HCT116 (cell line): ENCODE measurements at regions not wholly inside any gene's neighbourhood (a gene's known extent, or its start where the extent isn't known, plus 50 kb on each side); places are given as distances from the start of the nearest gene placed in this dataset.

Experiments used
- ATAC-seq: fragments of 200-7000 bp; cut with Tn5 transposase; 2 replicates; pipeline ENCODE4 v1.9.1; 2020; ENCODE audit warnings: mild to moderate bottlenecking, moderate library complexity
- BruUV-seq: library from RNA; stranded (reverse); fragments of 400-500 nt; replicated peaks from 2 replicates; lab custom pipeline; 2021; lab: Mats Ljungman, UMichigan
- CTCF ChIA-PET: fragments of 300-600 bp; sonication (Branson Sonifier 250); formaldehyde crosslinking; loops from one replicate; lab custom pipeline; 2021; ENCODE audit warnings: antibody characterized with exemption; lab: Charles Lee
- POLR2A ChIA-PET: fragments of 300-600, 350-600 bp; sonication (Branson Sonifier 250); formaldehyde crosslinking; loops from one replicate; lab custom pipeline; 2021; ENCODE audit warnings: antibody characterized with exemption; lab: Charles Lee
- RAD21 ChIA-PET, 2 experiments: fragments of 300-600 bp; sonication (Branson Sonifier 250); formaldehyde crosslinking; loops; one replicate each; lab custom pipeline; 2023; ENCODE audit warnings: low total read pairs in 2 of 2; ENCODE audit not compliant: uncharacterized antibody in 2 of 2, unreplicated experiment in 2 of 2, low non-redundant PET in 1 of 2; lab: Charles Lee
- DNase-seq: peaks from one replicate; pipeline ENCODE4 v3.0.0-alpha.2; 2010; ENCODE audit warnings: low read depth, low spot score
- H2AFZ ChIP-seq: fragments of 200-600 bp; shearing (Covaris generic), sonication (generic); 2 replicates; pipeline ENCODE4 v1.6.1; 2017; ENCODE audit warnings: low read depth, mixed run types, mixed read lengths, antibody characterized with exemption, low read length; ENCODE audit not compliant: poor library complexity, severe bottlenecking
- H3K27ac ChIP-seq: 2 replicates; pipeline ENCODE4 v1.5.1; 2012; ENCODE audit warnings: low read depth, low read length
- H3K27me3 ChIP-seq: fragments of 200-600 bp; sonication (generic); 2 replicates; pipeline ENCODE4 v1.6.1; 2016; ENCODE audit warnings: mixed run types, low read length, mixed read lengths; ENCODE audit not compliant: insufficient read depth
- H3K36me3 ChIP-seq, 2 experiments: fragments of 200-500 bp in 1 of 2; fragments of 200-600 bp in 1 of 2; sonication (Bioruptor generic) in 1 of 2; sonication (generic) in 1 of 2; 2 replicates each; pipeline versions ENCODE4 v1.5.1 to v1.6.1; 2014 to 2016; ENCODE audit warnings: low read length in 2 of 2, inconsistent platforms in 1 of 2, mixed read lengths in 1 of 2, mixed run types in 1 of 2; ENCODE audit not compliant: insufficient read depth in 2 of 2, control insufficient read depth in 1 of 2
- H3K4me1 ChIP-seq, 2 experiments: fragments of 200-600 bp in 1 of 2; sonication (generic) in 1 of 2; 2 replicates each; pipeline versions ENCODE4 v1.5.1 to v1.6.1; 2012 to 2017; ENCODE audit warnings: low read length in 2 of 2, inconsistent platforms in 1 of 2, mild to moderate bottlenecking in 1 of 2, mixed read lengths in 1 of 2, mixed run types in 1 of 2, moderate library complexity in 1 of 2; ENCODE audit not compliant: insufficient read depth in 2 of 2, control insufficient read depth in 1 of 2
- H3K4me2 ChIP-seq: fragments of 200-600 bp; sonication (generic); 2 replicates; pipeline ENCODE4 v1.6.1; 2017; ENCODE audit warnings: mixed run types, low read length, mixed read lengths
- H3K4me3 ChIP-seq, 2 experiments: fragments of 200-600 bp in 1 of 2; sonication (generic) in 1 of 2; replicated peaks in 1 of 2; 2 replicates each; pipeline ENCODE4 v1.5.1; 2011 to 2016; ENCODE audit warnings: low read length in 2 of 2, control low read depth in 1 of 2, low read depth in 1 of 2, mild to moderate bottlenecking in 1 of 2, mixed read lengths in 1 of 2, mixed run types in 1 of 2
- H3K79me2 ChIP-seq: fragments of 200-600 bp; sonication (generic); 2 replicates; pipeline ENCODE4 v1.6.1; 2017; ENCODE audit warnings: mild to moderate bottlenecking, mixed run types, low read length, moderate library complexity, mixed read lengths; ENCODE audit not compliant: insufficient read depth
- H3K9ac ChIP-seq: fragments of 200-600 bp; sonication (generic); 2 replicates; pipeline ENCODE4 v1.6.1; 2016; ENCODE audit warnings: low read length, mixed read lengths
- H3K9me2 ChIP-seq: fragments of 200-600 bp; sonication (generic), shearing (Covaris generic); 2 replicates; pipeline ENCODE4 v1.6.1; 2017; ENCODE audit warnings: mixed run types, mild to moderate bottlenecking, moderate library complexity; ENCODE audit not compliant: insufficient read depth
- H3K9me3 ChIP-seq, 2 experiments: fragments of 200-500 bp in 1 of 2; fragments of 200-600 bp in 1 of 2; sonication (Bioruptor generic) in 1 of 2; sonication (generic) in 1 of 2; 2 replicates each; pipeline ENCODE4 v1.6.1; 2014 to 2017; ENCODE audit warnings: low read length in 2 of 2, mixed read lengths in 2 of 2, inconsistent platforms in 1 of 2, low read depth in 1 of 2, mild to moderate bottlenecking in 1 of 2, mixed run types in 1 of 2, moderate library complexity in 1 of 2; ENCODE audit not compliant: control insufficient read depth in 1 of 2, insufficient read depth in 1 of 2
- H4K20me1 ChIP-seq: fragments of 200-600 bp; sonication (generic), shearing (Covaris generic); 2 replicates; pipeline ENCODE4 v1.6.1; 2017; ENCODE audit warnings: mixed run types, mild to moderate bottlenecking, moderate library complexity; ENCODE audit not compliant: insufficient read depth
- CEBPB ChIP-seq: IDR thresholded peaks from 2 replicates; pipeline ENCODE4 v1.6.1; 2012; ENCODE audit warnings: low read depth
- EGR1 ChIP-seq: IDR thresholded peaks from 2 replicates; pipeline ENCODE4 v1.6.1; 2012; ENCODE audit warnings: low read depth
- EZH2phosphoT487 ChIP-seq: fragments of 200-600 bp; IDR thresholded peaks from 2 replicates; pipeline ENCODE4 v1.6.1; 2018; ENCODE audit warnings: antibody characterized with exemption, borderline replicate concordance
- FOSL1 ChIP-seq: IDR thresholded peaks from 2 replicates; pipeline ENCODE4 v1.6.1; 2012; ENCODE audit warnings: low read depth
- JUND ChIP-seq: IDR thresholded peaks from 2 replicates; pipeline ENCODE4 v1.6.1; 2012
- POLR2A ChIP-seq: IDR thresholded peaks from 2 replicates; pipeline ENCODE4 v1.7.0; 2011; ENCODE audit warnings: borderline replicate concordance; ENCODE audit not compliant: insufficient read depth, insufficient read length; ENCODE audit errors: extremely low read depth
- RAD21 ChIP-seq: IDR thresholded peaks from 2 replicates; pipeline ENCODE4 v1.6.1; 2012; ENCODE audit warnings: low read depth, mild to moderate bottlenecking
- TCF7L2 ChIP-seq: IDR thresholded peaks from 2 replicates; pipeline ENCODE4 v1.7.0; 2011; ENCODE audit warnings: borderline replicate concordance, inconsistent platforms; ENCODE audit not compliant: insufficient read depth, insufficient read length; ENCODE audit errors: extremely low read depth
- YY1 ChIP-seq: IDR thresholded peaks from 2 replicates; pipeline ENCODE4 v1.6.1; 2011; ENCODE audit warnings: low read length, low read depth, moderate library complexity, mild to moderate bottlenecking; ENCODE audit not compliant: insufficient replicate concordance; ENCODE audit errors: extremely low read depth
- ZBTB33 ChIP-seq: IDR thresholded peaks from 2 replicates; pipeline ENCODE4 v1.6.1; 2011; ENCODE audit warnings: mild to moderate bottlenecking, low read length, moderate library complexity; ENCODE audit not compliant: insufficient replicate concordance; ENCODE audit errors: extremely low read depth
- ZFX ChIP-seq: fragments of 450-650 bp; IDR thresholded peaks from 2 replicates; pipeline ENCODE4 v1.6.1; 2017
- intact Hi-C: fragments of 100-400 bp; cut with micrococcal nuclease; formaldehyde crosslinking; loops from 2 replicates; pipeline ENCODE4 v1.10.0; 2022

GRCh38 chr20:22386306-22386623 is 198.1 kb downstream of the FOXA2 start:
- Histone ChIP-seq H4K20me1 (no peaks in the 10 kb centered on the region), H3K4me3 (no peak overlapping the region), H3K9ac (no peak overlapping the region), H3K36me3 (no peaks in the 10 kb centered on the region), H3K4me1 (peaks cover 21 to 38% of the 10 kb centered on the region in 2 experiments), H3K9me3 (no peaks in the 10 kb centered on the region), H3K4me2 (no peak overlapping the region), H3K27ac (no peak overlapping the region), H2AFZ (no peak overlapping the region), H3K79me2 (no peaks in the 10 kb centered on the region), H3K27me3 (no peaks in the 10 kb centered on the region), H3K9me2 (no peaks in the 10 kb centered on the region)
- RAD21 ChIA-PET: no interaction called here
- POLR2A ChIA-PET: no interaction called here
- DNase-seq (no peak), ATAC-seq (no peak)
- intact Hi-C loops: loop anchor here (1.0 kb wide), 2 partner anchors 200 to 298 kb away; no protein-coding TSS in a partner anchor
- CTCF ChIA-PET: no interaction called here
- BruUV-seq: no TSS peak
- TF ChIP-seq JUND: no peak
- TF ChIP-seq FOSL1: no peak
- no peak for TF ChIP-seq ZFX
- TF ChIP-seq ZBTB33: no peak
- no peak for TF ChIP-seq TCF7L2
- TF ChIP-seq EGR1: no peak
- TF ChIP-seq CEBPB: no peak
- TF ChIP-seq YY1: no peak
- TF ChIP-seq EZH2phosphoT487: no peak
- TF ChIP-seq POLR2A: no peak
- TF ChIP-seq RAD21: no peak
